ENCODE measurements at regions not wholly inside any gene's neighbourhood (a gene's known extent, or its start where the extent isn't known, plus 50 kb on each side); places are given as distances from the start of the nearest gene placed in this dataset.
"Not testable (repeated sequence)": the region's sequence is repeated elsewhere in the genome, so short reads cannot be mapped to it uniquely, and the experiment has no call there.

- no peak for DNase-seq
Measured at GRCh38 chr1:233722212-233722979, 108.5 kb downstream of the KCNK1 start.

- DNase-seq: no peak
Measured at GRCh38 chr1:233723387-233723786, 109.5 kb downstream of the KCNK1 start.

- not testable (repeated sequence) for DNase-seq
Measured at GRCh38 chr1:233724131-233724631, 110.3 kb downstream of the KCNK1 start.

DNA sequence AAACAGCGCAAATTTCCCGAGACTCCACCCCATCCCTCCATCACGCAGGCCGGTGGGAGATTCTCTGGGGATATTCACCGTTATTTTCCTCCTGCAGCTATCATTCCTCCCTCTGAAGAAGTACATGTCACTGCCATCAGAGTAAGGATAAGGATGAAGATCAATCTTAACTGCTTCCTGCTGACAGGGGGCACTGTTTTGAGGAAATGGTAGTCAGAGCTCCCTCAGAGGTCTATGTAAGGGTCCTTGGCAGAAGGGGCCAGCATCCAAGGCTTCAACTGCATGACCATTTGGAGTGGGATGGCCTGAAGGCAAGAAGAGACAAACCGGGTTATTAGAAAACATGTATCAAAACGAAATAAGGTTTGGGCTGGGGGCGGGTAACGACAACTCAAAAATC lies 111.5 kb downstream of the KCNK1 start:
- no peak for DNase-seq

DNA sequence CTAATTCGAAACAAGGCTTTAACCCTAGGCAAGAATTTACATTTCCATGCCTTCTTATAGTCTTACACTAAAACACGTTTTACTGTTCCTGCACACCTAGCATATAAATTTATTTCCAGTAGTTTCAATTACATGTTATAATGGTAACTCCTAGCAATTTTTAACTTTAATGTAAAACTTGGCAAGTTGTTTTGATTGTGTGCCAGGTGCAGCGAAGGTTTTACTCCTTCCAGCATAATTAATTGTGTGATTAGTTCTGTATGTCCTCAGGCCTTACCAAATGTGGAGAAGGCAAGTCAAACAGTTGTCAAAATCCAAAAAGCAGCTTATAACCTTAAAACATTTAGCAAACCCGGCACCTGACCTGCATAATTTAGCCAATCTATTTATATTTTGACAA lies 114.8 kb downstream of the KCNK1 start:
- DNase-seq: no peak

DNA sequence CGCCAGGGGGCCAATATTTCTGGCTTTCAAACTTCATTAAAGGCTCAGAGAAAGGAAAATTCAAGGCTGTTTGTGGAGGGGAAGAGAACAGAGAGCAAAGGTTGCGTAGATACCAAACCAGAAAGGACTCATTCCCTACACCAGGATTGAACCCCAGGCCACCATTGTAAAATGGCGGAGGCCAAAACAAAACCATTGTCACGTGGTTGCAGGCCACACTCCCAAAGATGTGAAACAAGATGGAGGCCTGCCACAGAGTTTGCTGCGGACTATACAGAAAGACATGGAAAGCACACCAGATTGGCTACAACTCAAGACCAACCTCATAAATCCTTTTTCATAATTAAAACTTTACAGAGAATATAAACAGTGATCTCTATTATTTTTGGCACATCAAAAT lies 116.5 kb downstream of the KCNK1 start:
- no peak for DNase-seq

- no peak for DNase-seq
Measured at GRCh38 chr1:233730809-233731208, 116.9 kb downstream of the KCNK1 start.

DNA sequence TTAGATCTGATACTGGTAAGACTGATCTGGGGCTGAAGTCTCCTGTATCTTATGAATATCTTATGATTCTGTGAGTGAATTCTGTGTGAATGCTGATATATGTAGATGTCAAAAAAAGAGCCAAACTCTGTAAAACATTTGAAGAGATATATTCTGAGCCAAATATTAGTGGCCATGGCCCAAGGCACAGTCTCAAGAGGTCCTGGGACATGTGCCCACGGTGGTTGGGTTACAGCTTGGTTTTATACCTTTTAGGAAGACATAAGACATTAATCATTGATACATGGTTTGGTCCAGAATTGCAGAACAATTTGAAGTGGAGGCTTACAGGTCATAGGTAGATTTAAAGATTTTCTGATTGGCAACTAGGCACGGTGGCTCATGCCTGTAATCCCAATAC lies 118.3 kb downstream of the KCNK1 start:
- no peak for DNase-seq

DNA sequence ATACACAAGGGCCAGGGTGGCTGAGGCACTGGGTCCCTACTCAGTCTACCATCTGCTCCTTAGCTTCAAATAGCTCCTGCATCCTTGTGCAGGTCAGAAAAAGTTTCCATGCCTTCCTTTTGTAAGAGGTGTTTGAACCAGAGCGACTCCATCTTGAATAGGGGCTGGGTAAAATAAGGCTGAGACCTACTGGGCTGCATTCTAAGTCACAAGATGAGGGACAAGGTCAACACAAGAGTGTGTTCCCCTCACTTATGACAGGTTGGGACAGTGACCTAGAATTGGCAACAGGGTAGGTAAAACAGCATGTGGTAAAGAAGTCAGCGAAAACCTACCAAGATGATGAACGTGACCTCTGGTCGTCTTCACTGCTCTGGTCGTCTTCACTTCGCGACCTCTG lies 120.5 kb downstream of the KCNK1 start:
- DNase-seq: no peak

DNA sequence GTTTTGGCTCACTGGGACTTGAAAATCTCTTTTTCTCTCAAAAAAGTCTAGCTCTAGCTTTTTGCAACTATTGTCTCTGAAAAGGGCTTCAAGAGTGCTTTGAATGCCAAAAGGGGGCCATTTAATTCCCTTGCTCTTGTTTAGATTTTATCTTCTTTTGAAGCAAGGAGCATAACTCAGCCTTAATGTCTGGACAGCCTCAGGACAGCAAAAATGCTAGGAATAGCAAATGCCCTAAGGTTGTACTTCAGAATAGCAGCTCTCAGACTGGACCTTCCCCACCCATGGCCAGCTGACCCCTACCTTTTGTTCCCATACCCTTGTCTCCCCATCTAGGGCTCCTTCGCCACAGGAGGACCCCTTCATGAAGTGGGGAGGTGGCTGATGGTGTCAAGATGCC lies 121.4 kb downstream of the KCNK1 start:
- DNase-seq: no peak

DNA sequence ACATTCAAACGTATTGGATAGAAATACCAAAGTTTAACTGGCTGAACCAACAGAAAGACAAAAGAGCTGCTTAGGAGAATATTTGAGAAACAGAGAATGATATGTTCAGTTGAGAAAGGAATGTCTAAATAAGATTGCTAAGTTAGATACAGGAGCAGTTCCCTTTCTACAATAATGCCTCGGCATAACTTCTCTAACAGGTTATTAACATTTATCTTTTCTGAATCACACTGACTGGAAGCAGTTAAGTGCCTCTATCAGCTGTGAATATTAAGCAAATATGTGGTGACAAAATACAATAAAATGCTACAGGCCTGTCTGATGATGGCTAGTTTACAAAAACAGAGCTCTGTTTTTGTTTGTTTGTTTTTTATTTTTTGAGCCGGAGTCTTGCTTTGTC lies 121.9 kb downstream of the KCNK1 start:
- DNase-seq: no peak

DNA sequence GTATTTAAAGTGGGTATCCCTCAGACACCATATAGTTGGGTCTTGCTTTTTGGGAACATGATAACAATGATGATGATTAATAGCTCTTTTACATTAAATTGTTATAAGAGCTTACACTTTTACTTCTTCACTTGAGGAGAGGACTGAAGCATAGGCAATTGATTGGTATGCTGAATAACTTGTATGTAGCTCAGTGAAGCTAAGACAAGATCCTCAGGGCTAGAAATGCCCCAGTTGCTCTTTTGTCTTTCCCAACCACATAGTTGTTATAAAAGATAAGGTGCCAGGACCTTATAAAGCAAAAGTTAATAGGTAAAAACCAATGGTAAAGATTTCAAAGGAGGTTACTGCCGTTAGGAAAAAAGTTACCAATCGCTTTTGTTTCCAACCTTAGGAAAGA lies 123.4 kb downstream of the KCNK1 start:
- DNase-seq: no peak

DNA sequence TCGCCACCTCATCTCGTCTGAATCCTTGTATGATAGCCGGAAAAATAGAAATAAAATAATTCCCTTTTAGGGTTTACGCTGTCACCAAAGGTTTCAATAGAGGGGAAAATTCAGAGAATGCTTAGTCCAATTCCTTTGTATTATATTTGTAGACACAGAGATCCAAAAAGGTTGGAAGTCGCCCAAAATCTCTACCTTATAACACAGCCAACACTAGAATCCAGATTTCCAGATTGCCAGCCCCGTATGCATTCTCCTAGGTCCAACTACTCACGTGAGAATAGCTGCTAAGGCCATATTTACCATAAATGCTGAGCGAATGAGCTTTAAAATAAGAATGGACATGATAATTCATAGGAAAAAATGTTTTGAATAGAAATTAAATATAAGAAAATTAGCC lies 124.5 kb downstream of the KCNK1 start:
- DNase-seq: no peak

DNA sequence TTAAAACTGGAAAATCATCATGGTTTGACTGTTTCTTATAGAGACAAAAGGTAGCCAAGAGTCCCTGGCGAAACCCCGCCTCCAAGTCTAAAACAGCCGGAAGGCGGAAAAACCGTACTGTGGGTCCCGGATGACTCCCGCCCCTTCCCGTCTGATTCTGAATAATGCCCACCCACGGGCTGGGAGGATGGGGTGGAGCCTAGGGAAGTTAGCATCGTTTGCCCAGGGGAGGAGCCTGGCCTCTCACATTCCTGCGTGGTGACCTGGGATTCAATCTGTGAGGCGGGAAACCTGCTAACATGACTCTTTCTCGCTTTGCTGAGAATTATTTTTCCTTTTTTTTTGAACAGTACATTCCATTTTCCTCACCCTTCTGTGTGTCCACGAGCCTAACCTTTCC lies 124.9 kb downstream of the KCNK1 start:
- DNase-seq: no peak

DNA sequence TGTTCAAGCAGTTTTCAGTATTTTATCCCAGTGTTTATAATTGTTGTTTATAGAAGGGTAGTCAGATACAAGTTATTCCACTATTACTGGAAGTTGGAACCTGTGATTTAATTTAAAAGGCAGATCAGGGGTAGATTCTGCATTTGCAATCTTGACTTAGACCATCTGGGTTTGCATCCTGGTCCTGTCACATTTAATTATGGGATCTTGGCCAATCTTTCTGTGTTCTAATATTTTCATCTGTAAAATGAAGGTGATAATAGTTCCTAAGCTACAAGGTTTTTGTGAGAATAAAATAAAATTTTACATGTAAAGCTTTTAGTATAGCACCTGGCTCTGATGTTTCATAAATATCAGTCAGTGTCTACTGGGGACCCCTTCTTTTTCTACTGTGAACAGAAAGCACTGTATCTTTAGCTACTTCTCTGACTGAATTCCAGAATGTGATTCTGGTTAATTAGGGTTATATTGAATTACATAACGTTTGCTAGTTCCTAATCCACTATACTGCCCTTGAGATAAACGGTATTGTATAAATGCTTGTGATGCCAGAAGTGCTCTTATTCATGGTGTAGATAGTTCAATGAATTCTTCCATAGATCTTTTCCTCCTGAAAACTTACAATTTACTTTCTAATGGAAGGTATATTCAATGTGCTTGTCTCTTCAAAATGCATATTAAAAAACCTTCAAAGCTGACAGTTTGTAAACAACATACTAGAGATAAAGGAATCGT lies 131.0 kb downstream of the KCNK1 start:
- DNase-seq: no peak

DNA sequence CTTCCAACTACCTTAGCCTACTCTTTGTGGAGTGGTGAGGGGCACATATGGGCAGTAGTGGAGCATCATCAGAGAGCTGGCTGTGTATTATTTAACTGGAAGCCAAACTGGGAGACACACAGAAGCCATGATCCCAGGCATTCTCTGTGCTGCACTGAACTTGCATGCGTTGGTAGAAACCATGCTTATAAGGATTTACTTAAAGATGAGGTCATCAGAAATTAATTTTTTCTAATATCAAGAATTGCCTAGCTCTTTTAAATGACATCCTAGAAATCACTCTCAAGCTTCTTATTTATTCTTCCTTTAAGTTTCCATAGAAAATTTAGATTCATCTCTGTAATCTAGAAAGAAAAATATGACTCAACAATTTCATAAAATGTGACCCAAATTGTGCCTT lies 136.2 kb downstream of the KCNK1 start:
- DNase-seq: no peak

- no peak for DNase-seq
Measured at GRCh38 chr1:233759665-233760064, 144.8 kb upstream of the SLC35F3 start.

DNA sequence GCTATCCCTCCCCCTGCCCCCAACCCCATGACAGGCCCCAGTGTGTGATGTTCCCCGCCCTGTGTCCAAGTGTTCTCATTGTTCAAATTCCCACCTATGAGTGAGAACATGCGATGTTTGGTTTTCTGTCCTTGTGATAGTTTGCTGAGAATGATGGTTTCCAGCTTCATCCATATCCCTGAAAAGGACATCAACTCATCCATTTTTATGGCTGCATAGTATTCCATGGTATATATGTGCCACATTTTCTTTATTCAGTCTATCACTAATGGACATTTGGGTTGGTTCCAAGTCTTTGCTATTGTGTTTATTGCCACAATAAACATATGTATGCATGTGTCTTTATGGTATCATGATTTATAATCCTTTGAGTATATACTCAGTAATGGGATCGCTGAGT lies 140.2 kb upstream of the SLC35F3 start:
- DNase-seq: not testable (repeated sequence)

DNA sequence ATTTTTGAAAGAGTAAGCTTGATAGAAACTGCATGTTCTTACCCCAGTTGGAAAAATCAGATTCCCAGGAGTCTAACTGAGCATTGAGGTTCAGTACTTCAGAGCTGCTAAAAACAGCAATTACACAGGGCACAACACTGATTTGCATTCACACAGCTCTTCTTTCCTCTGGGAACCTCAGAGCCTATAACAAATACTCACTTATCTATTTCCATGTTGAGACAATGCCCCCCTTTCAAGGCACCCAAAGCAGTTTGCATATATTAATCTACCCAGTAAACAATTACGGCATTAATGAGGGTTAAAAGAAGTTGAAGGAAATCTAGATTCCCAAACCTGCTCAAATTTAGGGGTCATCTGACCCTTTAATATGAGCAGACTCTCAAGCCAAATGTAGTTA lies 126.9 kb upstream of the SLC35F3 start:
- no peak for DNase-seq

DNA sequence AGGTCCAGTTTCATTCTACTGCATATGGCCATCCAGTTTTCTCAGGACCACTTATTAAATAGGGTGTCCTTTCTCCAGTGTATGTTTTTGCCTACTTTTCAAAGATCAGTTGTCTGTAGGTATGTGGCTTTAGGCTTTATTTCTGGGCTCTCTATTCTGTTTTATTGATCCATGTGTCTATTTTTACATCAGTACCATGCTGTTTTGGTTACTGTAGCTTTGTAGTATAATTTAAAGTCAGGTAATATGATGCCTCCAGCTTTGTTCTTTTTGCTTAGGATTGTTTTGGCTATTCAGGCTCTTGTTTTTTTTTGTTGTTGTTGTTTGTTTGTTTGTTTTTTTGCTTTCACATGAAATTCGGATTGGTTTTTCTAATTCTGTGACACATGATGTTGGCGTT lies 124.4 kb upstream of the SLC35F3 start:
- DNase-seq: no peak

GRCh38 chr1:233782937-233783586 lies 121.4 kb upstream of the SLC35F3 start:
- DNase-seq: no peak

DNA sequence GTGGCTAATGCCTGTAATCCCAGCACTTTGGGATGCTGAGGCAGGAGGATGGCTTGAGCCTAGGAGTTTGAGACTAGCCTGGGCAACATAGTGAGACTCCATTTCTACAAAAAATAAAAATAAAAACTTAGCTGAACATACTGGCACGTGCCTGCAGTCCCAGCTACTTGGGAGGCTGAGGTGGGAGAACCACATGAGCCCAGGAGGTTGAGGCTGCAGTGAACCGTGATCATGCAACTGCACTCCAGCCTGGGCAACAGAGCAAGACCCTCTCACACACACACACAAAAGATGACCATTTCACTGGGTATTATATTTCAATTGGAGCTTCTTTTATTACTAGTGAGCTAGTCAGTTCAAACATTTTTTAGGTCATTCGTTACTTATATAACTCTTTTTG lies 116.9 kb upstream of the SLC35F3 start:
- DNase-seq: no peak

- no peak for DNase-seq
Measured at GRCh38 chr1:233788687-233789086, 115.8 kb upstream of the SLC35F3 start.

GRCh38 chr1:233790121-233790520 lies 114.4 kb upstream of the SLC35F3 start:
- DNase-seq: no peak
